Body of pancreas (tissue), 4 donors: ENCODE measurements at regions not wholly inside any gene's neighbourhood (a gene's known extent, or its start where the extent isn't known, plus 50 kb on each side); places are given as distances from the start of the nearest gene placed in this dataset.

Experiments
- CTCF ChIP-seq, 7 experiments: fragments of 450-650 bp in 4 of 7; fragments of 200-600 bp in 3 of 7; sonication (generic) in 3 of 7; IDR thresholded peaks; one replicate each; pipeline ENCODE4 v1.5.1; 2016 to 2019; ENCODE audit warnings: antibody characterized with exemption in 7 of 7
- POLR2A ChIP-seq, 3 donors: fragments of 450-650 bp; IDR thresholded peaks; one replicate each; pipeline ENCODE4 v1.6.1; 2016; ENCODE audit warnings: antibody characterized with exemption in 3 of 3, mild to moderate bottlenecking in 2 of 3

DNA sequence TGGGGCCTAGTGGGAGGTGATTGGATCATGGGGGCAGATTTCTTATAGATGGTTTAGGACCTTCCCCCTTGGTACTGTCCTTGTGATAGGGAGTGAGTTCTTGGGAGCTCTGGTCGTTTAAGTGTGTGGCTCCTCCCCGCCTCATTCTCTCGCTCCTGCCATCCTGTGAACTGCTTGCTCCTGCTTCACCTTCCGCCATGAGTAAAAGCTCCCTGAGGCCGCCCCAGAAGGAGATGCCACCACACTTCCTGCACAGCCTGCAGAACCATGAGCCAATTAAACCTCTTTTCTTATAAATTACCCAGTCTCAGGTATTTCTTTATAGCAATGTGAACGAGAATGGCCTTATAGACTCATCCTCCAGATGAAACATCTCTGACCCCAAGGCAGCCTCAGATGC lies 101.5 kb downstream of the KCNF1 start:
- no peak for TF ChIP-seq CTCF (IDR thresholded peaks at IDR 0.05)
- TF ChIP-seq POLR2A (IDR thresholded peaks at IDR 0.05) = no peak
